ENCODE measurements at regions not wholly inside any gene's neighbourhood (a gene's known extent, or its start where the extent isn't known, plus 50 kb on each side); places are given as distances from the start of the nearest gene placed in this dataset.

- TF ChIP-seq EP300 (IDR thresholded peaks at IDR 0.05; ENCODE audit: borderline replicate concordance in 1 of 2, low read depth in 2 of 2, low read length in 2 of 2) (no peak), SUZ12 (IDR thresholded peaks at IDR 0.05; ENCODE audit: low read length) (no peak), EZH2 (IDR thresholded peaks at IDR 0.05; ENCODE audit: low read depth, low read length, severe bottlenecking) (no peak), RFX5 (IDR thresholded peaks at IDR 0.05; ENCODE audit: borderline replicate concordance, low read depth, low read length) (no peak)
Measured at GRCh38 chr2:55973673-55974072, 50.1 kb upstream of the EFEMP1 start.

Data from H1 (cell line).